GM21423 (cell line): ENCODE measurements at regions not wholly inside any gene's neighbourhood (a gene's known extent, or its start where the extent isn't known, plus 50 kb on each side); places are given as distances from the start of the nearest gene placed in this dataset.

Experiments used
- ATAC-seq: cut with Tn5 transposase; IDR thresholded peaks from one replicate; pipeline ENCODE4 v1.9.1; 2021; ENCODE audit warnings: mild to moderate bottlenecking, moderate library complexity; ENCODE audit not compliant: unreplicated experiment

- peak; percentile 55 for ATAC-seq
Observed at GRCh38 chr4:104941661-104942062, 205.0 kb upstream of the TET2 start.

DNA sequence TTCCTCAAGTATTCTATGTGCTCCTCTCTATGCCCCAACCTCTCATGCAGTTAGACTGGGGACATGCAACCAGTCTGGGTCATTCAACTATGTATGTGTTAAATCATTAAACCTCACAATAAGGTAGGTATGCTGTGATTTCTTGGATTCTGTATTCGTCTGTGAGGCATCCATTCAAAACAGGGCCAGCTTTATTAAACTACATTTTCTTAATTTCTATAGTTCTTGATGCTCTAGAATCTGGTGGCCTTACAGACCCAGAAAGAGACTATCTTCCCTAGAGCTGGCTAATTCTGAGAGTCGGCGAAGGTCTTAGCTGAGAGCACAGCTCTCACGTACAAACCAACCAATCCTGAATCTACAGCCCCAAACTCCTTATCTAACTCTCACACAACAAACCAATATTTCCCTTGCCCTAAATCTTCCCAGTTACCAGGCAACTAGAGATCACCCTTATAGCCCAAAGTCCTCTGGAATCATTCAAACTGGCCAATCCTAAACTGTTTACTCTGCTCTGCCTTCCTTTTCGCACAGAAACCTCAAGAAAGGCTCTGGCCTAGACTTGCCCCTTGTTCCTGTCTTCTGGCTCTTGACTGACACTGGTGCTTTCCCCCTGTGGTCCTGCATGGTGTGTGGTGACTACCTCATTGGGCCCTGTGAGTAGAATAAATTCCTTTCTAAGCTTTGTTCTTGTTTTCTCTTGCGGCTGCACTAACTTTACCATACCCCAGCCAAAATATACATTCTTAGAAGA, 203.5 kb upstream of the TET2 start:
- peak; percentile 85 for ATAC-seq

- ATAC-seq: no peak
Observed at GRCh38 chr4:104944596-104944995, 202.1 kb upstream of the TET2 start.

DNA sequence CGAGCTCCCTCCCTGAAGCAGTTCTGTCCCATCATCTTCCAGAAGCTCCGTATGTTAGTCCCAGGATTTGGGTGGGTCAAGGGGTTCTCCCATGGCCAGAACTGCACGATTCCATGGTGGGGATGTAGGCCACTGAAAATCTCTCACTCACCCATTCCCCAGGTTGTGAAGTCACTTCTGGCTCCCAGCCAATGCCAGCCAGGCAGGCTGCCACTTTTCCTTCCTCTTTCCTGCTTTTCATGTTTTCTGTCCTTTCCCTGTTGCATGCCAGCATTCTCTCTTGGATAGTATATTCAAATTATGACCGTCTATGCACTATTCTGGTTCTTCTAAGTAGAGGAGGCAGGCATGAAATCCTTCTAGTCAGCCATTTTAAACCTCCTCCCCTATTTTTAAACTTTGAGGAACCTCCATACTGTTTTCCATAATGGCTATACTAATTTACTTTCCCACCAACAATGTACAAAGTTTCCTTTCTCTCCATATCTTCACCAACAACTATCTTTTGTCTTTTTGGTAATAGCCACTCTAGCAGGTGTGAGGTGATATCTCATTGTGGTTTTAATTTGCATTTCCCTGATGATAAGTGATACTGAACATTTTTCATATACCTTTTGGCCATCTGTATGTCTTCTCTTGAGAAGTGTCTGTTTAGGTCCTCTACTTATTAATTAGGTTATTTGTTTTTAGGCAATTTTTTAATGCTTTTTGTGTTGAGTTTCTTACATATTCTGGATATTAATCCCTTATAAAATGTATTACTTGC, 182.1 kb upstream of the TET2 start:
- ATAC-seq: peak; percentile 31

- peak; percentile 98 for ATAC-seq
Observed at GRCh38 chr4:104966349-104967033, 180.2 kb upstream of the TET2 start.

- peak; percentile 17 for ATAC-seq
Observed at GRCh38 chr4:104967034-104967401, 179.7 kb upstream of the TET2 start.

GRCh38 chr4:104969394-104970082, 177.1 kb upstream of the TET2 start:
- no peak for ATAC-seq

GRCh38 chr4:104971462-104971861, 175.2 kb upstream of the TET2 start:
- no peak for ATAC-seq

- ATAC-seq: no peak
Observed at GRCh38 chr4:104973708-104974107, 173.0 kb upstream of the TET2 start.

DNA sequence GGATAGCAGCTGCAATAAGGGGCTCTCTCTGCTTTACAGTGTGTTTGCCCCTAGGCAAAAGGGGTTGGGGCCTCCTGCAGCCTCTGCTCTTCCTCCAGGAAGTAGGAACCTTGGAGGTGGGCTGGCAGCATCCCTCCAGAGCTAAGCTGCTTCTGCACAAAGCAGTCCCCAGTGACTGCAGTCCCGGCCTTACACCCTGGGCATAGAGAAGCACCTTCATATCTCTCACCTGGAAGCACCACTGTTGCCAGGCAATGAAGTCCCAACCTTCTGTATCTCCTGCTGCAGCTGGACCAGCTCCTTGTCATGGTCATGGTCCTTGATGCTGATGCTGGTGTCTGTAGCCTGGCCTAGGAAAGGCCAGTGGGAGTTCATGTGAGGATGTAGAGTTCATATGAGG, 171.1 kb upstream of the TET2 start:
- ATAC-seq: no peak

DNA sequence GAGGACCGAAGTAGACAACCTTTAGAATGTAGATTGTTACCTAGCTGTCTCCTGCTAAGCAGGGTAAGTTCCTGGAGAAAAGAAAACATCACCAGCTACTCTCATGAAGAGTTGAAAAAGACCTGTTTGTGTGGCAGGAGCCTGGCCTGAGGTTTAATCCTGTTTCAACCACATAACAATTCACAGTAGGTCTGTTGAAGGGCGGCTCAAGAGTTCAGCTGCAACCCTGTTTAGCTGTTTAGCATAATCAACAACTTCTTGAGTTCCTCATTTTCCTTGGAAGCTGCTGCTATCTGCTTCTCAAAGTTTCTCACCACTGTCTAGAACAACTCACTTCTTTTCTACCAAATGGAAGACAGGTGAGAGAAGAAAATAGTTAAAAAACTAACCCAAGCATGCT, 170.4 kb upstream of the TET2 start:
- no peak for ATAC-seq

DNA sequence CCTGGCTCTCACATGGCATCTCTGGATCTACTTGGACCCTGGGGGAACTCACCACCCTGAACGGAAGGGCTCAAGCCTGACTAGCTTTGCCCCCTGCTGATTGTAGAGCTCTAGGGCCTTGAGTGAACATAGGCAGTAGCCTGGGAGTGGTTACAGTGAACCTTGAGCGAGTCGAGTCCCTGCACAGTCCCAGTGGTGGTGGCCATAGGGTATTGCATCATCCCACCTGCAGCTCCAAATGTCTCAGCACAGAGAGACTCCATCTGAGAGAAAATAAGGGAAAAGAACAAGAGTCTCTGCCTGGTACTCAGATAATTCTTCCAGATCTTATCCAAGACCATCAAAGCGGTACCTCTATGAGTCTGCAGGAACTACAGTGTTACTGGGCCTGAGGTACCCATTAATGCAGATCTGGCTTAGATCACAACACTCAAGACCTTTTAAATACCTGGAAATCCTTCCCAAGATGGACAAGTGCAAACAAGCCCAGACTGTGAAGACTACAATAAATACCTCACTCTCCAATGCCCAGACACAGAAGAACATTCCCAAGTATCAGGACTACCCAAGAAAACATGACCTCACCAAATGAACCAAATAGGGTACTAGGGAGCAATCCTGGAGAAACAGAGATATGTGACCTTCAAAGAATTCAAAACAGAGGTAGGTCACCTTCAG, 167.5 kb upstream of the TET2 start:
- no peak for ATAC-seq

- ATAC-seq: no peak
Observed at GRCh38 chr4:104983615-104984179, 163.0 kb upstream of the TET2 start.

GRCh38 chr4:104986306-104986705, 160.4 kb upstream of the TET2 start:
- ATAC-seq: no peak

DNA sequence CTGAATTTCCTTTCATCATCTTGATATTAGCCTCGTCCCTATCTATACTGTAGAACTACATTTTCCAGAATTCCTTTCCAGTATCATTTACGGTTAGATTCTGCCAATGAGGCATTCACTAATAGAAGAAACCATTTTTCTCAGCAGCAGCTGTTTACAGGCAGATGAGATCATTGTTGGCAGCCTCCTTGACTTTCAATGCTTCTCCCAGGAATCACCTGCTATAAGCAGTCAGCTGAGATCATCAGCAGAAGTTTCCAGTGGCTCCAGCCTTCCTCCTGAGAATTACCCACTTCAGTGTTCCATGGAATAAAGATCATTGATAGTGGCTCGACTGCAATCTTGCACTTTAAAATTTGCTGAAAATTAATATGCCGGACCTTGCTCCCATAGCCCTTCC, 157.3 kb upstream of the TET2 start:
- no peak for ATAC-seq

DNA sequence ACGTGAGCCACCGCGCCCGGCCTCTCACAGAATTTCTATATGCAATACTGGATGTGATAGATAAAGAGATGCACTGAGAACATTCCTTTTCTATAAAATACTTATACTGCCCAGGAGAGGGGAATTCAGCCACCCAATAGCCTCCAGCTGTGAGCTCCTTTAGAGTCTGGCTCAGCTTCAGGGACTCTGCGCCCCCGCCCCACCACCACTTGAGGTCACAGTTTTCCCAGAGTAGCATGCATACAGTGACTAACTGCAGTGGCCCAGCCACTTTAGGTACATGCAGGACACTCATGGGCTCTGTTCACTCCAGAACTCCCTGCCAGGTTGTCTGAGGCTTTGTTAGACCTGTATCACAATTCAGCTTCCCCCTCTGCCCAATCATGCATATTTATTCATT, 144.4 kb upstream of the TET2 start:
- no peak for ATAC-seq

DNA sequence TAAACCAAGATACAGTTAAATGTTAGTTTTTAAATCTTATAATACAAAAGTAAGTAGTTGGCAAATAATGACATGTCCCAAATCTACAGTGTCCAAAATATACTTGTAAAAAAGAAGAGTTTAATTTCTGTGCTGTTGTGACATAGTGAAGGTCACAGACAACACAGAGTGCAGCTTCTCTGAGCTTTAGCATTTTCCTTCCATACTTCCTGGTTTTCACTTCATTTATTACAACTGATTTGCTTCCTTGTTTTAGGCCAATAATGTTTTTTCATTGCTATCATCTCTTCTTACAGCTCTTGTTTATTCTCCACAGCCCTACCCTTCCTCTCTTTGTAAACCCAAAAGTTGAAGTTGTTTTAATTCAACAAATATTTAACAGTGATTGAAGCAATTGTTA, 132.4 kb upstream of the TET2 start:
- ATAC-seq: no peak

DNA sequence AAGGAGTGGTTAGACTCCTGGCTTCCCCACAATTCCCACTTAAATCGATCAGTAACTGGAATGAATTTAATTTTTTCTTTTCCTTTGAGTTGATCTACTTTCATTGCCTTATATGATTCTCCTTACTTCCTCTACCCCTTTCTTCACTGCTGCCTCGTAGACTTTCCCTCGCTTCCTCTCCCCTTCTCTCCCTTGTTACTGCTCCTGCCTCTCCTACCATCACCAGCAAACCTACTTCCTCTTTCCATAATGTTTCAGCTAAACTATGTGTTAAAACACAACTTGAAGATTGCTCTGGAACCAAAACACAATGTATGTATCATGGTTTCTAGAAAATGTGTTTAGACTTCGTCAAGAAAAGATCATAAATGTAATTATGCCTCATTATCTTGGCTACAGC, 132.0 kb upstream of the TET2 start:
- no peak for ATAC-seq

GRCh38 chr4:105015750-105016149, 130.9 kb upstream of the TET2 start:
- no peak for ATAC-seq
